CD4-positive, alpha-beta T cell treated with Interferon gamma for 1 hour (primary cell): ENCODE measurements at regions not wholly inside any gene's neighbourhood (a gene's known extent, or its start where the extent isn't known, plus 50 kb on each side); places are given as distances from the start of the nearest gene placed in this dataset.
"Not testable (repeated sequence)": the region's sequence is repeated elsewhere in the genome, so short reads cannot be mapped to it uniquely, and the experiment has no call there.

Source experiments
- DNase-seq: peaks from one replicate; pipeline ENCODE4 v3.0.0-alpha.2; 2020

DNA sequence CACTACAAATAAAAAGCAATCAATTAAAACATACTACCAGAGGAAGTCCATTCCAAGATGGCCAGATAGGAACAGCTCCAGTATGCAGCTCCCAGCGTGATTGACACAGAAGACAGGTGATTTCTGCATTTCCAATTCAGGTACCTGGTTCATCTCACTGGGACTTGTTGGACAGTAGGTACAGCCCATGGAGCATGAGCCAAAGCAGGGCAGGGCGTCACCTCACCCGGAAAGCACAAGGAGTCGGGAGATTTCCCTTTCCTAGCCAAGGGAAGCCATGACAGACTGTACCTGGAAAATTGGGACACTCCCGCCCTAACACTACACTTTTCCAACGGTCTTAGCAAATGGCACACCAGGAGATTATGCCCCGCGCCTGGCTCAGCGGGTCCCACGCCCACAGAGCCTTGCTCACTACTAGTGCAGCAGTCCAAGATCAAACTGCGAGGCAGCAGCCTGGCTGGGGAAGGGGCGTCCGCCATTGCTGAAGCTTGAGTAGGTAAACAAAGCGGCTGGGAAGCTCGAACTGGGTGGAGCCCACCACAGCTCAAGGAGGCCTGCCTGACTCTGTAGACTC, 106.0 kb downstream of the BUD13 start:
- DNase-seq, result not testable (repeated sequence)

DNA sequence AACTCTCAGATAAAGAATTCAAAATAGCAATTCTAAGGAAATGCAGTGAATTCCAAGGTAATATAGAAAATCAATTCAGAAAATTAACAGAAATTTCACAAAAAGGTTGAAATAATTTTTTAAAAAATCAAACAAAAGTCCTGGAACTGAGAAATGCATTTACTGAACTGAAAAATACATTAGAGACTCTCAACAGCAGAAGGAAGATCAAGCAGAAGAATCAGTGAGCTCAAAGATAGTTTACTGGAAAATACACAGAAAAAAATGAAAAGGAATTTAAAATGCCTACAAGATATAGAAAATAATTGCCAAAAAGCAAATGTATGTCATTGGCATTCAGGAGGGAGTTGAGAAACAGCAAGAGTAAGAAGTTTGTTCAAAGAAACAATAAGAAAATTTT, 107.3 kb downstream of the BUD13 start:
- no peak for DNase-seq

DNA sequence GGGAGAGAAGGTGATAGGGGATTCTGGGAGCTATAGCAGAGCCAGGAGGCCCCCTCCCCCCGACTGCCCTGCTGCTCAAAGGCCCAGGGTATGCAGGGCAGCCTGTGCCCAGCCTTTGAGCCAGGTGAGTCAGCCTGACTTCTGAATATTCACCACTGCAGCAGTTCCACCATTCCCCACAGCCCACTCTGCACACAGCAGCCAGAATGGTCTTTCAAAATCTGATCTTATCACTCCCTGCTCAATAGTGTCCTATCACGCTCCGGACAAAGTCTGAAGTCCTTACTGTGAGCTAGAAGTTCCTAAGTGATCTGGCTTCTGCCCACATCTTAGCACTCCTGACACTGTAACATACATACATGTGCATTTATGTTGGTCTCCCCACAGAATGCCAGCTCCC, 111.7 kb downstream of the BUD13 start:
- no peak for DNase-seq

- no peak for DNase-seq
These were observed 112.8 kb downstream of the BUD13 start for GRCh38 chr11:116660011-116660410.

DNA sequence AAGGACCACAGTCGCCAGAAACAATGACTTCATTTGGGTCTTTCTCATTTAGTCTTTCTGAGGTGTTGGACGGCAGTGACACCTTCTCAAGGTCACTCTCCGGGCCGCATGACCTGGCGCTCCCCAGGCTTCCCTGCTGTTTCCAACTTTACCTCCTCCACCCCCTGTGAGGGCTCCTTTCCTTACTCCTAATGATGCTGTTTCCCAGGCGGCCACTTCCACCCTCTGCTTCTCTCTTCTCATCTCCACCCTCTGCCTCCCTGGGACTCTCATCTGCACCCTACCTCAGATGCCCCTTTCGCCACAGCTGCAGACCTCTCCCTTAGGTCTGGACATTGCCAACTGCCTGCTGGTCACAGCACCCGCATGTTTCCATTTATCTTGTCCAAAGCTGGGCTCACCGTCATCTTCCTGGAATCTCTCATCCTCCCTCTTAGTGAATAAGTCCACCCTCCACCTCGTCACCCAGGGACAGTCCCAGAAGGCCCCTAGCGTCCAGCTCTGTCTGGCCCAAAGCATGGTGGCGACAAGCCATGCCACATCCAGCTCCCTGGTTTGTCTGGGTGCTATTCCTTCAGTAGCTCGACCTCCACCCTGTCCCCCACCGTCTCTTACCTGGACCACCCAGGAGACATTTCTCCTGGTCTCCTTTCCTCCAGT, 113.8 kb downstream of the BUD13 start:
- no peak for DNase-seq

DNA sequence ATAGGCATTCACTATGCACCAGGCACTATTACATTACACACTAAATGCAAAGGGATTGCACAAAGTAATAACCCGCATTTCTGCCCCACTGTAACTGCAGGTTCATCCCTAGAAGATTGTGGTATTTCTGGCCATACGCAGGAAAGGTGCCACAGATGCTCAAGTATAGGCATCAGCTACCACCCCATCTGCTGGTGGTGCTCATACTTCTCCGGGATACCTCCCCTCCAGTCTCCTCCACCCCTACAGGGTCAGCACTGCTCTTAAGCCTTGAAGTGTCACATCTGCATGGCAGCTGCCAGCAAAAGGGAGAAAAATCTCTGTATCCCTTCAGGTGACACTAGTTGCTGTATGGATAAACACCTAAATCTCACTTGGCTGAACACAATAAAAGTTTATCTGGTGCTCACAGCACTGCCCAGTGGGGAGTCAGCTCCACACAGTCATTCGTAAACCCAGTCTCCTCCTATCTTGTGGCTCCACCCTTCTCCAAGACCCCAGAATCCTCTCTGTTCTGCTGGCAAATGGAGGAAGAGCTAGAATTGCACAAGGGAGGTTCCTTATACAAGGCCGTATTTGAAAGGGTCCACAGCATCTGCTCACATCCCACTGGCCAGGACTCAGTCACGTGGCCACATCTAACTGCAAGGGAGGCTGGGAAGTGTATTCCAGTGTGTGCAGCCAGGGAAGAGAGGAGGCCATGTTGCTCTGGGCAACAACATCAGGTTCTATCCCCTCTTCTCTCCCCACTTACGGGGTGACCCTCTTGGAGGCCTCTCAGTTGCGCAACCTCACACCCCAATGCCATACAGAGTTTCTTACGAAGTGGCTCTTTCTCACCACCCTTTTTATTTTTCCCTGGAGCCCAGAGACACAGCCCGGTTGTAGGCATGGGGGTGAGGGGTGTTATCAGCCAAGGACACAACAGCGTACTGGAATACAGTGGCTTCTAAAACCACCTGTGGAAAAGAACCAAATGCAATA, 114.7 kb downstream of the BUD13 start:
- DNase-seq, result no peak

DNA sequence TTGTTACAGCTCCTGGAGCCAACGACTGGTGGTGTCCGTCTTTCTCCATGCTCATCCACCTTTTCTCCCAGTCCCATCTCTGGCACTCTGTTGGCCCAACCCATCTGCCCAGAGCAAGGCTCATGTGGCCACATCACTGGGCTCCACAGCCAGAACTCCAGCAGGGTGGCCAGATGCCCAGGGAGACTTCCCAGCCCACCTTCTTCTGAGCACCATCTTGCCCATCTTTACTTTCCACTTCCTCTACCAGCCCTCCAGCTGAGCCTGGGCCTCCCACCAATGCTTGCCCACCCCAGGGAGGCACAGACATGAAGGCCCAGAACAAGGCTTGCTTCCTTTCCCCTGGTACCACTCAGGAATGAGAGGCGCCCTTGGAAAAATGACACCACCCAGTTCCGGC, 116.8 kb downstream of the BUD13 start:
- DNase-seq, result no peak

GRCh38 chr11:116654526-116654925, 118.3 kb downstream of the BUD13 start:
- no peak for DNase-seq

GRCh38 chr11:116653206-116653605, 119.6 kb downstream of the BUD13 start:
- DNase-seq, result no peak

- DNase-seq, result no peak
These were observed 121.0 kb downstream of the BUD13 start for GRCh38 chr11:116651737-116652237.

GRCh38 chr11:116651098-116651736, 121.6 kb downstream of the BUD13 start:
- DNase-seq, result no peak

GRCh38 chr11:116650052-116650451, 122.7 kb downstream of the BUD13 start:
- no peak for DNase-seq

GRCh38 chr11:116649268-116649667, 123.5 kb downstream of the BUD13 start:
- no peak for DNase-seq

DNA sequence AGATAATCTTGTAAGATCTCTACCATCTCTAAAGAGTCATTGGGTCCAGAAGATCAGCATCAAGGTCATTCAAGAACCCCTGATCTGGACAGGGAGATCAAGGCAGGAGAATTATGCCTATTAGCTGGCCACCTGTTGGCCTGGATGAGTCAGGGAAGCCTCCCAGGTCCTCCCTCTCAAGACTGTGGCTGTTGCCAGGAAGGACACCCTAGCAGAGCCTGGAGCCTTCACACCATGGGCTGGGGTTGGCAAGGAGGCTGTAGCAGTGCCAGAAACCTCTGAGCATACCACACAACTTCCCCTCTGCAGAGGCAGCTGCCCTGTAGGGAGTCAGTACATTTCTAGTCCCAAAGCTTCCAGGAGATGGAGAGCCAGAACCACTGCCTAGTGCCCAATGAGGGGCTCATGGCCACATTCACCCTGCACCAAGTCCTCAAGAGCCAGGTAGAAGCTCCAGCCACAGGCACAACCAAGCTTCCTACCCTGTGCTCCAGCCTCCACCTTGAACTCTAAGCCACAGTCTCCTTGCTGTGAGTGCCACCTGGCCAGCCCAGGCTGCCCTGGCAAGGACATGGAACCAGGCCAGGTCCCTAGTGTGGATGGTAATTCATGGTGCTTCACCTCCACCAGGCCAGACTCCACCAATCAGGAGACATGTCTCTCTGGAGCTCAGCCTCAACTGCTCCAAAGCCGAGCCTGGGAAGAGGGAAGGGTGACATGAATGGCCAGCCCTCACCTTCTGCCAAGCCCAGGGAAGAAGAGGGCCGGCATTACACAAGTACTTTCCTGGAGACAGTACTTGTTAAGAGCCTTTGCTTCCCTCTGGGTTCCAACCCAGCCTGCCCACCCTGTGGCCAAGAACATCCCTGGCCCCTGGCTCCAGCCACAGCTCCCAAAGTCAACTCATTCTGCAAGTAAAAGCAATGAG, 124.3 kb downstream of the BUD13 start:
- no peak for DNase-seq

DNA sequence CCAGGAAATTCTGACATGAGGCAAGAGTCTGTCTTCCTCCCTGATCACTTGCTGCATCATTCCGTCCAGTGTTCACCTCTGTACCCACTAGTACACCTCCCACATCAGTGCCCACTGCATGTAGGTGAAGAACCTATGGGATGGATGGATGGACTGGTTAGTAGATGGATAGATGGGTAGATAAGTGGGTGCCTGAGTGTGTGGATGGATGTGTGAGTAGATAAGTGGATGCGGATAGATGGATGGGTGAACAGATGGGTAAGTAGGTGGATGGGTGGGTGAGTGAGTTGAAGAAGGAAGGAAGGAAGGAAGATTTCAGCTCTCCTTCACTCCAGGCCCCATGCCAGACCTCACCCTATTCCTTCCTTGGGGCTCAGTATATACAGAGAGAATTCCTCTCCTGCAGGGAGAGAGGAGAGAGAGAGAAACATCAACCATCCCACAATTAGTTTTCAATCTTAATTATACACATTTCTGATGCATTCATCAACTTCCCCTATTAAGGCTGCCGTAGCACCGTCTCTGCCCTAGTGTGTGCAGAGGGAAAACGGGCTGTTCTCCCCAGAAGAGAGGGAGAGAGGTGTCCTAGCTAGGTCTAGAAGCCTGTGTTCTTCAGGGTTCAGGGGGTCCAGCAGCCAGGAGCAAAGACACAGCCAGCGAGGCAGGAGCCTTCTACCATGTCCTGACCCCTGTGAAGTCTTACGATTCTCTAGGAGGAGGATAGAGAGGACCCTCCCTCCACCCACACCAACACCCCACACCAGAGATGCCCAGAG, 125.3 kb downstream of the BUD13 start:
- DNase-seq, result no peak

DNA sequence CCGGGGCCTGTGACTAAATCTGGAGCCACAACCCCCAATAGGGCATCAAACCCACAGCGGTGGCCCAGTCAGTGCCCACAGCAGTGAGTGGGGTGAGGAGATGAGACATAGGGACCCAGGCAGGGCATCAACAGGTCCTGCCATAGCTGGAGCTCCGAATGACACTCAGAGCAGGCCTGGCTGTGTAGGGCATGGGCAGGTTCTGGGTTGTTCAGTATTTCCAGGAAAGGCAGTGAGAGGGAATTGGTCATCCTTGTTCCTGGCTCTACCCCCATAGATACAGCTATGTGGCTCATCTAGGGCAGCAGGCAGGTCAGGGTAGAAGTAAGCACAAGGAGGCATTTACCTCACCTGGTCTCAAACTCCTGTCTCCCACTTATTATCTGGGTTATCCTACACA, 126.6 kb downstream of the BUD13 start:
- no peak for DNase-seq

GRCh38 chr11:116644941-116645305, 127.9 kb downstream of the BUD13 start:
- no peak for DNase-seq

- no peak for DNase-seq
These were observed 128.4 kb downstream of the BUD13 start for GRCh38 chr11:116644201-116644940.

- no peak for DNase-seq
These were observed 129.3 kb downstream of the BUD13 start for GRCh38 chr11:116643521-116643920.

DNA sequence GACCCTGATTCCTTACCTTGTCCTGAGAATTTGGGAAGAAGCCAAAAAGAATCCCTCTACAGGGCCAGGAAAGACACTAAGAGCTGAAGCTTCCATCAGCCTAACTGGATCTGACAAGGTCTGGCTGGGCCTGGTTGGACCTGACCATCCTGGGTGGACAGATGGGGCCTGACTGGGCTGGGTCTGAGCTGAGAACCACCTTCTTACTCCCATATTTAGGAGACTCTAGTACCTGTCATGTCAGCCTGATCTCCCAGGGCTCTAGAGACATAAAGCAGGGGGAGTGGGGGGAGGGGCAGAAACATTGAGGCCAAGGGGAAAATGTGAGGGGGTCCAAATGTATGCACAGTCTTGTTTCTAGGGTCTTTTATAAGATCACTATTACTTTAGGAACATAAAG, 129.9 kb downstream of the BUD13 start:
- no peak for DNase-seq

GRCh38 chr11:116642481-116642880, 130.3 kb downstream of the BUD13 start:
- no peak for DNase-seq
